Activated naive CD8-positive, alpha-beta T cell (primary cell): ENCODE measurements at regions not wholly inside any gene's neighbourhood (a gene's known extent, or its start where the extent isn't known, plus 50 kb on each side); places are given as distances from the start of the nearest gene placed in this dataset.
"Not testable (repeated sequence)": the region's sequence is repeated elsewhere in the genome, so short reads cannot be mapped to it uniquely, and the experiment has no call there.

Source experiments
- H3K27ac Mint-ChIP-seq: one replicate; pipeline ENCODE4 v1.8.0; 2021; ENCODE audit warnings: mixed read lengths
- H3K27me3 Mint-ChIP-seq: one replicate; pipeline ENCODE4 v1.8.0; 2021; ENCODE audit warnings: mixed read lengths
- H3K36me3 Mint-ChIP-seq: one replicate; pipeline ENCODE4 v1.8.0; 2021; ENCODE audit warnings: mixed read lengths
- H3K4me1 Mint-ChIP-seq: one replicate; pipeline ENCODE4 v1.8.0; 2021; ENCODE audit warnings: low read depth, mixed read lengths
- H3K4me3 Mint-ChIP-seq: one replicate; pipeline ENCODE4 v1.8.0; 2021; ENCODE audit warnings: mild to moderate bottlenecking, mixed read lengths
- H3K9me3 Mint-ChIP-seq: one replicate; pipeline ENCODE4 v1.8.0; 2021; ENCODE audit warnings: low read depth, mixed read lengths

GRCh38 chr4:152190907-152191306 lies 345.0 kb downstream of the FBXW7 start:
- peaks cover 4% of the 10 kb centered on the region for H3K9me3 Mint-ChIP-seq
- no peak overlapping the region for H3K4me3 Mint-ChIP-seq
- H3K4me1 Mint-ChIP-seq, result peaks cover 18% of the 10 kb centered on the region
- H3K27me3 Mint-ChIP-seq, result no peaks in the 10 kb centered on the region
- H3K27ac Mint-ChIP-seq, result no peak overlapping the region
- H3K36me3 Mint-ChIP-seq, result peaks cover 7% of the 10 kb centered on the region

- Mint-ChIP-seq H3K4me3 (no peak overlapping the region), H3K27ac (no peak overlapping the region), H3K27me3 (no peaks in the 10 kb centered on the region), H3K9me3 (no peaks in the 10 kb centered on the region), H3K36me3 (peaks cover 2% of the 10 kb centered on the region), H3K4me1 (peaks cover 26% of the 10 kb centered on the region)
Observed at GRCh38 chr4:152189451-152190179, 346.3 kb downstream of the FBXW7 start.

- Mint-ChIP-seq H3K4me3 (no peak overlapping the region), H3K27ac (no peak overlapping the region), H3K27me3 (no peaks in the 10 kb centered on the region), H3K9me3 (no peaks in the 10 kb centered on the region), H3K36me3 (peaks cover 1% of the 10 kb centered on the region), H3K4me1 (peaks cover 30% of the 10 kb centered on the region)
Observed at GRCh38 chr4:152188801-152189200, 347.1 kb downstream of the FBXW7 start.

GRCh38 chr4:152187693-152188092 lies 348.2 kb downstream of the FBXW7 start:
- H3K36me3 Mint-ChIP-seq, result no peaks in the 10 kb centered on the region
- no peaks in the 10 kb centered on the region for H3K9me3 Mint-ChIP-seq
- H3K27me3 Mint-ChIP-seq, result no peaks in the 10 kb centered on the region
- H3K27ac Mint-ChIP-seq, result no peak overlapping the region
- no peak overlapping the region for H3K4me3 Mint-ChIP-seq
- H3K4me1 Mint-ChIP-seq, result peaks cover 39% of the 10 kb centered on the region

- Mint-ChIP-seq H3K27me3 (no peaks in the 10 kb centered on the region), H3K36me3 (no peaks in the 10 kb centered on the region), H3K4me1 (peaks cover 39% of the 10 kb centered on the region), H3K9me3 (no peaks in the 10 kb centered on the region), H3K4me3 (no peak overlapping the region), H3K27ac (no peak overlapping the region)
Observed at GRCh38 chr4:152185786-152186550, 349.9 kb downstream of the FBXW7 start.

GRCh38 chr4:152181150-152181549 lies 354.7 kb downstream of the FBXW7 start:
- H3K4me3 Mint-ChIP-seq, result no peak overlapping the region
- no peak overlapping the region for H3K27ac Mint-ChIP-seq
- no peaks in the 10 kb centered on the region for H3K36me3 Mint-ChIP-seq
- H3K27me3 Mint-ChIP-seq, result no peaks in the 10 kb centered on the region
- H3K9me3 Mint-ChIP-seq, result no peaks in the 10 kb centered on the region
- H3K4me1 Mint-ChIP-seq, result peaks cover 21% of the 10 kb centered on the region

- Mint-ChIP-seq H3K27me3 (no peaks in the 10 kb centered on the region), H3K36me3 (no peaks in the 10 kb centered on the region), H3K27ac (no peak overlapping the region), H3K4me3 (no peak overlapping the region), H3K9me3 (no peaks in the 10 kb centered on the region), H3K4me1 (peaks cover 16% of the 10 kb centered on the region)
Observed at GRCh38 chr4:152180369-152180768, 355.5 kb downstream of the FBXW7 start.

GRCh38 chr4:152177538-152177937 lies 358.4 kb downstream of the FBXW7 start:
- H3K4me3 Mint-ChIP-seq, H3K9me3 Mint-ChIP-seq, H3K36me3 Mint-ChIP-seq, H3K27ac Mint-ChIP-seq, H3K27me3 Mint-ChIP-seq, H3K4me1 Mint-ChIP-seq: not testable (repeated sequence)

- Mint-ChIP-seq H3K9me3 (no peaks in the 10 kb centered on the region), H3K4me3 (no peak overlapping the region), H3K27ac (no peak overlapping the region), H3K27me3 (no peaks in the 10 kb centered on the region), H3K36me3 (no peaks in the 10 kb centered on the region), H3K4me1 (no peaks in the 10 kb centered on the region)
Observed at GRCh38 chr4:152176627-152177214, 359.2 kb downstream of the FBXW7 start.

GRCh38 chr4:152175586-152175985 lies 360.3 kb downstream of the FBXW7 start:
- Mint-ChIP-seq H3K36me3 (no peaks in the 10 kb centered on the region), H3K27ac (no peak overlapping the region), H3K27me3 (no peaks in the 10 kb centered on the region), H3K4me1 (no peaks in the 10 kb centered on the region), H3K9me3 (no peaks in the 10 kb centered on the region), H3K4me3 (no peak overlapping the region)

GRCh38 chr4:152172146-152172545 lies 363.7 kb downstream of the FBXW7 start:
- Mint-ChIP-seq H3K9me3 (no peaks in the 10 kb centered on the region), H3K27ac (no peak overlapping the region), H3K4me3 (no peak overlapping the region), H3K4me1 (no peaks in the 10 kb centered on the region), H3K27me3 (no peaks in the 10 kb centered on the region), H3K36me3 (no peaks in the 10 kb centered on the region)

- Mint-ChIP-seq H3K36me3 (no peaks in the 10 kb centered on the region), H3K4me1 (no peaks in the 10 kb centered on the region), H3K9me3 (no peaks in the 10 kb centered on the region), H3K27me3 (no peaks in the 10 kb centered on the region), H3K27ac (no peak overlapping the region), H3K4me3 (no peak overlapping the region)
Observed at GRCh38 chr4:152171556-152171955, 364.3 kb downstream of the FBXW7 start.

- H3K27me3 Mint-ChIP-seq, result no peaks in the 10 kb centered on the region
Observed at GRCh38 chr4:152169683-152170082, 366.2 kb downstream of the FBXW7 start.

GRCh38 chr4:152168987-152169616 lies 366.8 kb downstream of the FBXW7 start:
- Mint-ChIP-seq H3K9me3 (no peaks in the 10 kb centered on the region), H3K36me3 (no peaks in the 10 kb centered on the region), H3K4me3 (no peak overlapping the region), H3K27ac (no peak overlapping the region), H3K4me1 (no peaks in the 10 kb centered on the region), H3K27me3 (no peaks in the 10 kb centered on the region)

More at GRCh38 chr4:152169683-152170082, 366.2 kb downstream of the FBXW7 start:
- no peaks in the 10 kb centered on the region for H3K9me3 Mint-ChIP-seq
- H3K4me3 Mint-ChIP-seq, result no peak overlapping the region
- no peaks in the 10 kb centered on the region for H3K4me1 Mint-ChIP-seq
- no peaks in the 10 kb centered on the region for H3K36me3 Mint-ChIP-seq
- H3K27ac Mint-ChIP-seq, result no peak overlapping the region

GRCh38 chr4:152166567-152166966 lies 369.3 kb downstream of the FBXW7 start:
- Mint-ChIP-seq H3K36me3 (no peaks in the 10 kb centered on the region), H3K9me3 (no peaks in the 10 kb centered on the region), H3K4me3 (no peak overlapping the region), H3K4me1 (no peaks in the 10 kb centered on the region), H3K27ac (no peak overlapping the region), H3K27me3 (no peaks in the 10 kb centered on the region)
